ENCODE measurements at regions not wholly inside any gene's neighbourhood (a gene's known extent, or its start where the extent isn't known, plus 50 kb on each side); places are given as distances from the start of the nearest gene placed in this dataset.

DNA sequence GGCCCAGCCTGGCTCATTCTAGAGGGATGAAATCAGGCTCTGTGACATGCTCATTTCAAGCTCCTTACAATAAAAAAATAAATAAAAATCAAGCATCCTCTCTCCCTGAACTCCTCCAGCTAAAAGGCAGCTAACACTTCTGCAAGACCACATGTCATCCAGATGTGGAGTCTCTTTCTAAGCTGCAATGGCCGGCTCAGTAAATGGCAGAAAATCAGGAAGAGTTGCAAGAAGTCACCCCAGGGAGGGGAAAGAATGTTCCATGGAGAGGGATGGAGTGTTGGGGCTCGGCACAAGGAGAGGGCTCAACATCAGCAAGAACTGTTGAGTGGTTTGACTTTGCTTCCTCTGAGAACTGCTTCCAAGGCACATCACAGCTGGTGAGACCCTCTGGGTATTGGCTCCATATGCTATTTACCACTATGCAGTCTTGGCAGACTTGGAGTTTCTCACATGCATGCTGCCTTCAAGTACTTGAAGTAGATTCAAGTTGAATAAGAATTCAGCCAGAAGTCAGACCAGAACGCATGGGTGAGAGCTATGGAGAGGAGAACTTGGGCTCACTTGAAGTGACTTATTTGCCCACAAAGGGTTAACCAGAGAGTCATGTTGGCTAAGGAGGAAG, 689.0 kb downstream of the NTRK3 start:
- TF ChIP-seq, protein P1, sequence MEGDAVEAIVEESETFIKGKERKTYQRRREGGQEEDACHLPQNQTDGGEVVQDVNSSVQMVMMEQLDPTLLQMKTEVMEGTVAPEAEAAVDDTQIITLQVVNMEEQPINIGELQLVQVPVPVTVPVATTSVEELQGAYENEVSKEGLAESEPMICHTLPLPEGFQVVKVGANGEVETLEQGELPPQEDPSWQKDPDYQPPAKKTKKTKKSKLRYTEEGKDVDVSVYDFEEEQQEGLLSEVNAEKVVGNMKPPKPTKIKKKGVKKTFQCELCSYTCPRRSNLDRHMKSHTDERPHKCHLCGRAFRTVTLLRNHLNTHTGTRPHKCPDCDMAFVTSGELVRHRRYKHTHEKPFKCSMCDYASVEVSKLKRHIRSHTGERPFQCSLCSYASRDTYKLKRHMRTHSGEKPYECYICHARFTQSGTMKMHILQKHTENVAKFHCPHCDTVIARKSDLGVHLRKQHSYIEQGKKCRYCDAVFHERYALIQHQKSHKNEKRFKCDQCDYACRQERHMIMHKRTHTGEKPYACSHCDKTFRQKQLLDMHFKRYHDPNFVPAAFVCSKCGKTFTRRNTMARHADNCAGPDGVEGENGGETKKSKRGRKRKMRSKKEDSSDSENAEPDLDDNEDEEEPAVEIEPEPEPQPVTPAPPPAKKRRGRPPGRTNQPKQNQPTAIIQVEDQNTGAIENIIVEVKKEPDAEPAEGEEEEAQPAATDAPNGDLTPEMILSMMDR (tag by site-specific recombination; IDR thresholded peaks at IDR 0.05) = no peak
- TF ChIP-seq ZNF37A (tag by site-specific recombination; IDR thresholded peaks at IDR 0.05) = no peak
- no peak for TF ChIP-seq ZNF670 (tag by site-specific recombination; IDR thresholded peaks at IDR 0.05; ENCODE audit: low read depth)
- TF ChIP-seq, protein P2, sequence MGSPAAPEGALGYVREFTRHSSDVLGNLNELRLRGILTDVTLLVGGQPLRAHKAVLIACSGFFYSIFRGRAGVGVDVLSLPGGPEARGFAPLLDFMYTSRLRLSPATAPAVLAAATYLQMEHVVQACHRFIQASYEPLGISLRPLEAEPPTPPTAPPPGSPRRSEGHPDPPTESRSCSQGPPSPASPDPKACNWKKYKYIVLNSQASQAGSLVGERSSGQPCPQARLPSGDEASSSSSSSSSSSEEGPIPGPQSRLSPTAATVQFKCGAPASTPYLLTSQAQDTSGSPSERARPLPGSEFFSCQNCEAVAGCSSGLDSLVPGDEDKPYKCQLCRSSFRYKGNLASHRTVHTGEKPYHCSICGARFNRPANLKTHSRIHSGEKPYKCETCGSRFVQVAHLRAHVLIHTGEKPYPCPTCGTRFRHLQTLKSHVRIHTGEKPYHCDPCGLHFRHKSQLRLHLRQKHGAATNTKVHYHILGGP (tag by site-specific recombination; IDR thresholded peaks at IDR 0.05) = no peak
- TF ChIP-seq SCRT1 (tag by site-specific recombination; IDR thresholded peaks at IDR 0.05; ENCODE audit: borderline replicate concordance) = no peak
